HepG2 (cell line): ENCODE measurements at regions not wholly inside any gene's neighbourhood (a gene's known extent, or its start where the extent isn't known, plus 50 kb on each side); places are given as distances from the start of the nearest gene placed in this dataset.

ENCODE experiments used
- ATAC-seq: fragments of 200-7000 bp; cut with Tn5 transposase; 3 replicates; pipeline ENCODE4 v1.9.1; 2020; ENCODE audit warnings: mild to moderate bottlenecking, moderate library complexity
- BruUV-seq: library from RNA; stranded (reverse); fragments of 400-500 nt; replicated peaks from 2 replicates; lab custom pipeline; 2021; lab: Mats Ljungman, UMichigan
- CTCF ChIA-PET: fragments of 300-600 bp; formaldehyde crosslinking; extraction: SDS; loops from one replicate; lab custom pipeline; 2021; ENCODE audit warnings: low total read pairs, inconsistent platforms, low intra/inter-chr PET ratio; lab: Yijun Ruan, JAX
- POLR2A ChIA-PET: fragments of 350-600 bp; sonication (Branson Sonifier 250); formaldehyde crosslinking; loops from one replicate; lab custom pipeline; 2020; ENCODE audit warnings: antibody characterized with exemption, inconsistent platforms; lab: Yijun Ruan, JAX
- DNase-seq: peaks from one replicate; pipeline ENCODE4 v3.0.0-alpha.2; 2015; ENCODE audit warnings: low spot score
- FAIRE-seq: peaks from 3 replicates; lab custom pipeline; 2011; peaks lifted over from hg19 to GRCh38; lab: Jason Lieb, UNC
- H2AFZ ChIP-seq: one replicate; pipeline ENCODE4 v1.6.1; 2011; ENCODE audit warnings: low read length, inconsistent platforms
- H3K27ac ChIP-seq: fragments of 300-600 bp; 3 replicates; pipeline ENCODE4 v1.8.0; 2011; ENCODE audit warnings: mixed run types, mild to moderate bottlenecking, mixed read lengths, low read length, inconsistent platforms; ENCODE audit not compliant: insufficient read depth; ENCODE audit errors: extremely low read length
- H3K27me3 ChIP-seq, 2 experiments: fragments of 200-600 bp in 1 of 2; 2 replicates in 1 of 2; 3 replicates in 1 of 2; pipeline versions ENCODE4 v1.6.0 to v1.8.0; 2011; ENCODE audit warnings: low read length in 2 of 2, mild to moderate bottlenecking in 2 of 2, moderate library complexity in 2 of 2, inconsistent platforms in 1 of 2; ENCODE audit not compliant: insufficient read depth in 2 of 2, control insufficient read depth in 1 of 2
- H3K36me3 ChIP-seq, 2 experiments: fragments of 200-600 bp in 1 of 2; replicated peaks in 1 of 2; 2 replicates in 1 of 2; 3 replicates in 1 of 2; pipeline versions ENCODE4 v1.5.1 to v1.8.0; 2011; ENCODE audit warnings: low read length in 2 of 2, inconsistent platforms in 1 of 2; ENCODE audit not compliant: insufficient read depth in 2 of 2, control insufficient read depth in 1 of 2
- H3K4me1 ChIP-seq: 2 replicates; pipeline ENCODE4 v1.5.1; 2012; ENCODE audit warnings: low read length, inconsistent platforms; ENCODE audit not compliant: insufficient read depth
- H3K4me2 ChIP-seq: 2 replicates; pipeline ENCODE4 v1.6.0; 2011; ENCODE audit warnings: low read depth, low read length, inconsistent platforms
- H3K4me3 ChIP-seq, 3 experiments: fragments of 200-600 bp in 1 of 3; sonication (generic), shearing (Covaris generic) in 1 of 3; replicated peaks in 1 of 3; 2 replicates each; pipeline ENCODE4 v1.5.1; 2011 to 2016; ENCODE audit warnings: low read length in 3 of 3, inconsistent platforms in 2 of 3, low read depth in 2 of 3, mild to moderate bottlenecking in 2 of 3, control low read depth in 1 of 3, mixed read lengths in 1 of 3; ENCODE audit not compliant: insufficient read depth in 1 of 3
- H3K79me2 ChIP-seq: one replicate; pipeline ENCODE4 v1.6.1; 2011; ENCODE audit warnings: low read length, inconsistent platforms; ENCODE audit not compliant: insufficient read depth
- H3K9ac ChIP-seq: 2 replicates; pipeline ENCODE4 v1.6.0; 2011; ENCODE audit warnings: mild to moderate bottlenecking, low read depth, low read length, inconsistent platforms; ENCODE audit not compliant: insufficient read depth
- H3K9me3 ChIP-seq: 2 replicates; pipeline ENCODE4 v1.5.1; 2012; ENCODE audit warnings: mild to moderate bottlenecking, low read length
- H4K20me1 ChIP-seq: 2 replicates; pipeline ENCODE4 v1.6.0; 2011; ENCODE audit warnings: inconsistent platforms, mild to moderate bottlenecking, low read length, moderate library complexity; ENCODE audit not compliant: insufficient read depth
- BRD4 ChIP-seq: sonication (generic); formaldehyde crosslinking; IDR thresholded peaks from 2 replicates; pipeline ENCODE4 v1.4.0; 2020; ENCODE audit warnings: missing genetic modification reagents
- CAMTA2 ChIP-seq: sonication (generic); formaldehyde crosslinking; IDR thresholded peaks from 2 replicates; pipeline ENCODE4 v1.4.0; 2020; ENCODE audit warnings: mild to moderate bottlenecking, missing genetic modification reagents, borderline replicate concordance
- DDIT3 ChIP-seq: sonication (generic); formaldehyde crosslinking; IDR thresholded peaks from 2 replicates; pipeline ENCODE4 v1.4.0; 2020; ENCODE audit warnings: mild to moderate bottlenecking, missing genetic modification reagents
- E2F1 ChIP-seq: sonication (generic); formaldehyde crosslinking; IDR thresholded peaks from 2 replicates; pipeline ENCODE4 v1.5.0; 2020; ENCODE audit warnings: missing genetic modification reagents
- EED ChIP-seq: sonication (generic); formaldehyde crosslinking; IDR thresholded peaks from 2 replicates; pipeline ENCODE4 v1.5.0; 2020; ENCODE audit warnings: mild to moderate bottlenecking, missing genetic modification reagents
- ELF3 ChIP-seq: IDR thresholded peaks from 2 replicates; pipeline ENCODE4 v1.6.1; 2016; ENCODE audit warnings: missing genetic modification reagents, missing compliant biosample characterization
- HES4 ChIP-seq: sonication (generic); formaldehyde crosslinking; IDR thresholded peaks from 2 replicates; pipeline ENCODE4 v1.9.0; 2021; ENCODE audit warnings: mild to moderate bottlenecking, missing genetic modification reagents, borderline replicate concordance
- HNRNPH1 ChIP-seq: fragments of 200-400 bp; formaldehyde crosslinking; optimal IDR thresholded peaks from 2 replicates; pipeline ENCODE3; 2017; ENCODE audit warnings: mild to moderate bottlenecking, low read depth, low read length
- JDP2 ChIP-seq: sonication (generic); formaldehyde crosslinking; IDR thresholded peaks from 2 replicates; pipeline ENCODE4 v1.8.1; 2022; ENCODE audit warnings: missing genetic modification reagents, borderline replicate concordance
- KMT2B ChIP-seq: IDR thresholded peaks from 2 replicates; pipeline ENCODE4 v1.6.1; 2016; ENCODE audit warnings: missing genetic modification reagents, missing compliant biosample characterization
- PCBP2 ChIP-seq: fragments of 200-400 bp; formaldehyde crosslinking; optimal IDR thresholded peaks from 2 replicates; pipeline ENCODE3; 2018; ENCODE audit warnings: low read length, low read depth; ENCODE audit not compliant: poor library complexity, severe bottlenecking
- PLSCR1 ChIP-seq: sonication (generic); formaldehyde crosslinking; IDR thresholded peaks from 2 replicates; pipeline ENCODE4 v1.5.0; 2020; ENCODE audit warnings: missing genetic modification reagents, mild to moderate bottlenecking, borderline replicate concordance
- REL ChIP-seq: sonication (generic); formaldehyde crosslinking; conservative IDR thresholded peaks from 2 replicates; pipeline ENCODE4 v1.8.0; 2022; ENCODE audit warnings: mild to moderate bottlenecking, missing genetic modification reagents, moderate library complexity
- RNF2 ChIP-seq: fragments of 450-650 bp; conservative IDR thresholded peaks from 2 replicates; pipeline ENCODE4 v1.6.1; 2016; ENCODE audit warnings: low read depth
- TFAP4 ChIP-seq: sonication (generic); IDR thresholded peaks from 2 replicates; pipeline ENCODE4 v1.6.1; 2016; ENCODE audit warnings: low read depth, borderline replicate concordance
- XBP1 ChIP-seq: sonication (generic); formaldehyde crosslinking; IDR thresholded peaks from 2 replicates; pipeline ENCODE4 v1.5.0; 2020; ENCODE audit warnings: missing genetic modification reagents
- ZFP90 ChIP-seq: sonication (generic); formaldehyde crosslinking; IDR thresholded peaks from 2 replicates; pipeline ENCODE4 v1.8.0; 2022; ENCODE audit warnings: missing genetic modification reagents, mild to moderate bottlenecking, inconsistent platforms, borderline replicate concordance
- ZNF234 ChIP-seq: sonication (generic); formaldehyde crosslinking; conservative IDR thresholded peaks from 2 replicates; pipeline ENCODE4 v1.5.1; 2020; ENCODE audit warnings: mild to moderate bottlenecking, missing genetic modification reagents
- ZNF484 ChIP-seq: sonication (generic); formaldehyde crosslinking; IDR thresholded peaks from 2 replicates; pipeline ENCODE4 v1.5.1; 2020; ENCODE audit warnings: mild to moderate bottlenecking, low read depth, missing genetic modification reagents, borderline replicate concordance
- WGBS: methylation state at CpG from one replicate; pipeline ENCODE4 v1.1.6; 2017; ENCODE audit warnings: low lambda C conversion rate; 5-methylcytosine and 5-hydroxymethylcytosine counted together
- in situ Hi-C: cut with HindIII; loops from 2 replicates; pipeline ENCODE4 v1.10.0; 2017; ENCODE audit warnings: low pct_unique_long_range_greater_than_20kb; ENCODE audit not compliant: extremely low pct_ligation_motif_present
- intact Hi-C: fragments of 100-400 bp; cut with micrococcal nuclease; formaldehyde crosslinking; loops from one replicate; pipeline ENCODE4 v1.10.0; 2022; ENCODE audit not compliant: unreplicated experiment

GRCh38 chr12:78340406-78340805 is 509.7 kb downstream of the NAV3 start:
- no TSS peak for BruUV-seq
- Histone ChIP-seq H3K9ac (no peak overlapping the region), H3K4me3 (no peak overlapping the region), H3K27me3 (no peaks in the 10 kb centered on the region), H3K4me2 (no peak overlapping the region), H3K36me3 (no peaks in the 10 kb centered on the region), H3K79me2 (no peaks in the 10 kb centered on the region), H4K20me1 (no peaks in the 10 kb centered on the region), H3K4me1 (no peaks in the 10 kb centered on the region), H3K27ac (no peak overlapping the region), H3K9me3 (no peaks in the 10 kb centered on the region), H2AFZ (no peak overlapping the region)
- intact Hi-C loops (no loop called here), in situ Hi-C loops (no loop called here)
- ChIA-PET CTCF (no interaction called here), POLR2A (no interaction called here)
- WGBS, result 0% methylated on average over 4 of the region's 4 CpGs
- TF ChIP-seq EED (CRISPR knock-in tag) (no peak), PLSCR1 (CRISPR knock-in tag) (no peak), DDIT3 (CRISPR knock-in tag) (no peak), ZFP90 (no peak)
- DNase-seq, result no peak
- no peak for ATAC-seq
- no peak for FAIRE-seq

GRCh38 chr12:78343657-78344056 is 513.0 kb downstream of the NAV3 start:
- WGBS, result 0% methylated on average over 1 of the region's 1 CpG
- Histone ChIP-seq H3K4me3 (no peak overlapping the region), H3K4me1 (no peaks in the 10 kb centered on the region), H3K9me3 (no peaks in the 10 kb centered on the region), H3K4me2 (no peak overlapping the region), H4K20me1 (no peaks in the 10 kb centered on the region), H3K27ac (no peak overlapping the region), H3K36me3 (no peaks in the 10 kb centered on the region), H3K79me2 (no peaks in the 10 kb centered on the region), H3K27me3 (no peaks in the 10 kb centered on the region), H2AFZ (no peak overlapping the region), H3K9ac (no peak overlapping the region)
- intact Hi-C loops, result no loop called here
- ATAC-seq (no peak), FAIRE-seq (no peak), DNase-seq (no peak)
- in situ Hi-C loops, result no loop called here
- no TSS peak for BruUV-seq
- POLR2A ChIA-PET, result no interaction called here
- CTCF ChIA-PET, result no interaction called here
- no peak for TF ChIP-seq CAMTA2 (CRISPR knock-in tag)
- TF ChIP-seq JDP2, result no peak
- TF ChIP-seq XBP1, result no peak
- no peak for TF ChIP-seq E2F1
- no peak for TF ChIP-seq HES4 (CRISPR knock-in tag)
- TF ChIP-seq HNRNPH1, result no peak
- no peak for TF ChIP-seq TFAP4
- TF ChIP-seq ZNF484 (CRISPR knock-in tag), result no peak
- no peak for TF ChIP-seq REL (CRISPR knock-in tag)
- no peak for TF ChIP-seq KMT2B
- TF ChIP-seq RNF2, result no peak
- TF ChIP-seq PCBP2, result no peak
- no peak for TF ChIP-seq ELF3
- TF ChIP-seq BRD4 (CRISPR knock-in tag), result no peak
- no peak for TF ChIP-seq ZNF234 (CRISPR knock-in tag)
